NCI-H82 treated with DMSO at 0.1 percent for 48 hours (cell line): ENCODE measurements at regions not wholly inside any gene's neighbourhood (a gene's known extent, or its start where the extent isn't known, plus 50 kb on each side); places are given as distances from the start of the nearest gene placed in this dataset.

Experiments
- DNase-seq: peaks from one replicate; lab custom pipeline; 2025; ENCODE audit not compliant: unreplicated experiment; lab: John Stamatoyannopoulos, UW

DNA sequence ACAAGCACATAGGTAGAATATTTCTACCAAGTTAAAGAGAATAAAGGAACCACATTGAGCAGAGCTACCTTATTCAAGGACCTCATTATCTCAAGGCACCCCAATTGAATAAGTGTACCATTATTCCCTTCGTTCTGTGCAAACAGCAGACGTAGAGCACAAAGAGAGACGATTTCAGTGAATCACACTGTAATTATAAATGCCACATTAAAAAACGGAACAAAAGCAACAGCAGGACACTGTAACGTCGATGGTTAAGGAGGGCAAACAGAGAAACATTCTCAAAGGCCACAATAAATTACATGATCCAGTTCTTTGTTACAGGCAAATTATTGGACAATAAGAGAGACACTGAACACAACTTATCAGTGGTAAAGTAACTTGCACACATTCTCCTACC lies 644.1 kb upstream of the TENM3 start:
- DNase-seq: no peak

DNA sequence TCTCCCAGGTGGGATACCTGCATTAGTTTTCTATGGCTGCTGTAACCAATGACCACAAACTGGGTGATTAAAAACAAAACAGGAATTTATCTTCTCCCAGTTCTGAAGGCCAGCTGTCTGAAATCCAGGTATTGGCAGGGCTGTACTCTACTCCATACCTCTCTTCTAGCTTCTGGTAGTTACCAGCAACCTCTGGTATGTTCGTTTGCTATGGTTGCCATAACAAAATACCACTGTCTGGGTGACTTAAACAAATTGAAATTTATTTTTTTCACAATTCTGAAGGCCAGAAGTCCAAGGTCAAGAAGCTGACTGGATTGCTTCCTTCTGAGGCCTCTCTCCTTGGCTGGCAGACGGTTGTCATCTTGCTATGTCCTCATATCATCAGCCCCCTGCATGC lies 642.1 kb upstream of the TENM3 start:
- no peak for DNase-seq

DNA sequence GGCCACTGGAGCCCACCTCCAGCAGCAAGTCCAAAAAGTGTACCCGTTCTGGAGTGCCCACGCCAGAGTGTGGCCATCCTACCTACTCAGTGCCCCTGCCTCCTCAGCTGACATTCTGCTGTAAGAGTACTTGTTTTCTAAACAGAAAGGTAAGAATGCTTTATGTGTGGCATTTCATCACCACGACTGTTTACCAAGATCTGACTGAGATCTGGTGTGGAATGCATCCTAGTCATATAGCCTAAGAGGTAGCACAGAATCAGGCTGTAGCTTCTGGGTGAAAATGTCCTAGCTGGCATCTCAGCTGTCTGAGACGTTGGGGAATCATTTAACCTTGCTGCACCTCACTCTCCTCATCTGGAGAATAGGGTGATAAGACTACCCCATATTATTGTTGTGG lies 638.7 kb upstream of the TENM3 start:
- DNase-seq: no peak

DNA sequence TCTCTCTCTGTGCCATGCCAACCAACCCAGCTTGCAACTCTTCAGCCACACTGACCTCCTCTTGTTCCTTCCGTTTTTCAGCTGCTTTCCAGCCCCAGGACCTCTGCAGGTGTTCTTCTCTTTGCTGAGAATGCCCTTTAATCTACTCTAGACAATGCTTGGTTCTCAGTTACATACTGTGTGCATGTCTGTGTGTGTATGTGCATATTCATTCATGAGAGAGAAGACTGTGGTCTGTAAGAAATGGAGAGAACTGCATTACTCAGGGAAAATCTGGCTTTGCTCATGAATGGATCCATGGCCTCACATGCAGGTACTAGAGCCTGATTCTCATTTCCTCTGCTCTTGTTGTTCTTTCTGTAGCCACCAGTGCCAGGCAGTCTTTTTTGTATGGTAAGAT lies 636.9 kb upstream of the TENM3 start:
- DNase-seq: no peak

DNA sequence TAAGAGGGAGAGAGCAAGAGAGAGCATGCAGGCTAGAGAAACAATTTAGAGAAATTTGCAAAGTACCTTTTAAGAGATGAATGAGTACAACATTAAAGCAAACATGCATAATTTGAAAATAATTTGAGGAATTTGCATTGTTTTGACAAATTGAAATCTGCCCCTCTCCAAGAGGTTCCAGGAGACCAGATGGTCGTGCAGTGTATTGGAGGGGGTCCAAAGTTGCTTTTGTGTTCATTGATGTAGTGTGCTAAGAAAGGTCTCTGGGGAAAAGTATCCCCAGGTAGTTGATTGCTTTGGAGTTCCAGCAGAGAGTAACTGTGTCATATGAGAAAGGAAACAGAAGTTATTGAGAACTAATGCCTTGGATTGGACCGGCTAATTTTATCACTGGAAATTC lies 635.0 kb upstream of the TENM3 start:
- DNase-seq: no peak

DNA sequence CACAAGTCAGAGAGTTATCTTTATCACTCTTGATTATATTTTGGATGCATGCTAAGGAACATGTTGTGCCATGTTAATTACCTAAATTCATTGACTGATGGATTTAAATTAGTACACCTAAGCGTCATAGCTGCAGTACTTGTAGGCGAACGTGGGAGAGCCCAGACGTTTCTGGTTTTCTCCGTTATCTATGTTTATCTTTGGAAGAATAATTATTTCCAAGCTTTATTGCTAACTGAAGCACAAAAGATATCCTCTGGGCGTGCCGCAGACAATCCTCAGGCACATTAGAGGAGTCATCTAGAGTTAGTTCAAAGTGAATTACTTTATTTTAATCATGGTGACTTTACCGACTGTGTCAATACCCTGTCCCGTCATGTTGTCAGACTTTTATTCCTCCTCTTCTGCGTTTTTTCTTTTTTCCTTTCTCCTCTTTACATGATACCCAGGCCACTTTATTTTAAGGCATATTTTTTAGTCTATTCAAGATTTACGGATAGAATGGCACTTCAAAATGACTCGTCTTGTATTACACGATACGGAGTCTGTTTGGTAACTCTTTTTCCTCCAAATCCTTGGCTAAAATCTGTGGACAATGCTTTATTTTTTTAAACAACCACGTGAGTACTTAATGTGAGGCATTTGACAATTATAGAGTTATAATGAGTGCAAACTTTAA lies 632.0 kb upstream of the TENM3 start:
- DNase-seq: no peak

DNA sequence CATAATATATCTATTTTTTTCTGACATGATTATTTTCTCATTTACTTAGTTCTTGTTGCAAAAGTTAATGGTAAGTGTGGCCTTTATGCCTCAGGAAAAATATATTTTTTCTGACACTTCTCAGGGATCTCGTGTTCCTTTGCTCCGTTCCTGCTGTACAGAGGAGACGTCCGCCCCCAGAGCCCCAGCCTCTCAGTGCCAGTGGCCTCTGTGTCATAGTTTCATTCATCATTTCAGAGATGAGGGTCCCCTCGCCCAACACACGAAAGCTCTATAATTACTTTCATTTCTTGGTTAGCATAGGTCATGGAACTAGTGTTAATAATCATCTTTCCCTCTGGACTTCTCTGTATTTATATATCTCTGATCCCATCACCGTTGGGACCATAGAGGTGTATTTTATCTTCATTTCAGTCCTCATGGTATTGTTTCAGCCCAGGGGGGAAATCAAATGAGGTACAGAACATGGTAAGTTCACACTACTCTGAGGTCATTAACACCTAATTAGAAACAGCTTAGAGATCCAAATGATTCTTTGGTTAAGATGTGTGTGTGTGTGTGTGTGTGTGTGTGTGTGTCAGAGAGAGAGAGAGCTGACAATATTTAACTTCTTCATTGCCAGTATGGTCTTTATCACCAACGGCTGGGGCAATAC lies 631.1 kb upstream of the TENM3 start:
- no peak for DNase-seq

DNA sequence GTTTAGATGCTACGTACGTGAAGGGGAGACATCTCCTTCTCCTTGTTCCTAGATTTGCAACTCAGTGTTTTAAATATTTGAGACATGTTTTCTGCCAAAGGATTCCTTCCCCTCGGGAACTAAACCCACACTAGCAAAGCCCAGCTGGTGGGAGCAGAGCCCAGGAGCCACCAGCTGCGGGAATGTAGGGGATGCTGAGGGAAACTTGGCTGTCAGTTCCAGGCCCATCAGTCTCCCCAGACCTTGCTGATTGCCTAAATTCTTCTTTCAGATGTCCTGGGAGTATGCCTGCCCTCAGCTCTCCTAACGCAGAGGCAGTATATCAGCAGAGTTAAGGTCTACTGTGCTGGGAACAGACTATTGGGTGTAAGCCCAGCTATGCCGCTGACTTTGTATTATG lies 630.0 kb upstream of the TENM3 start:
- no peak for DNase-seq

DNA sequence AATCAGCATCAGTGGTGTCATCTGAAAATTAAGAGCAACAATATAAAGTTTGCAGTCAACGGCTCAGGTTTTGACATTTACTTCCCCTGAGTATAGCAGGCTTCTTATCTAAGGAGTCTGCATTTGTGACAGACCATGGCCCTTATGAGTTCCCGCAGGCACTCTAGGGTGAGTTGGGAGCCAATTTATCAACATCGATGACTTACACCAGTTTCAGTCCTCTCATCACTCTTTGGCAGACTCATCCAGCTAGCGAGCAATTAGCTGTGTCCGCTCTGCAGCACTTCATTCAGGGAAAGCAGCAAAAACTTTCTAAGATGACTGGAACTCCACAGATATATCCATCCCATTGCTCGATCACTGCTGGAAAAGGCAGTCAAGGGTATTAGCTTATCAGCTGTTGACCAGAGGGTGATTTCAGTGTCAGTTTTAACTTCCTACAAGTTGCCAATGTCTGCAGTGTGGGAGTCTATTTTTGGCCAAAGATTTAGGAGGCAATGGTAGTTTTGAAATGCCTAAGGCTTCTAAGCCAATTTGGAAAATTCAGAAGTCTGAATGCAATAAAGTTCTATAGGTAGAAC lies 625.1 kb upstream of the TENM3 start:
- DNase-seq: no peak

DNA sequence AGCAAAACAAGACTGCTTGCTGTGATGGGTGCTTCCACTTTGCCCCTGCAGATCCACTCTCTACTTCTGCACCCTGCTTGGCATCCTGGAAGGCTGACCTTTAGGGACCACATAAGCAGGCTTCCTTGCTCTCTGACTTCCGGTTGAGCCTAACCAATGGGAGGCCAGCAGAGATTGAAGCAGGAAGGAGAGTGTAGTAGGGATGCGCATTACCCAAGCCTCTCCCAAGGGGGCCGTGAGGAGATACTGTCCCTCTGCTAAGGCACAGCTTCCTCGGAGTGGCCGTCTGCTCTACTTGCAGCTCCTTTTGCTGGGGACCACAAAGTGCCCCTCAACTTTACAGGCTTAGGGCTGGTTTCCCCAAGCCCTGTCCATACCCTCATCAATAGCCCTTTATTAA lies 624.3 kb upstream of the TENM3 start:
- DNase-seq: no peak

DNA sequence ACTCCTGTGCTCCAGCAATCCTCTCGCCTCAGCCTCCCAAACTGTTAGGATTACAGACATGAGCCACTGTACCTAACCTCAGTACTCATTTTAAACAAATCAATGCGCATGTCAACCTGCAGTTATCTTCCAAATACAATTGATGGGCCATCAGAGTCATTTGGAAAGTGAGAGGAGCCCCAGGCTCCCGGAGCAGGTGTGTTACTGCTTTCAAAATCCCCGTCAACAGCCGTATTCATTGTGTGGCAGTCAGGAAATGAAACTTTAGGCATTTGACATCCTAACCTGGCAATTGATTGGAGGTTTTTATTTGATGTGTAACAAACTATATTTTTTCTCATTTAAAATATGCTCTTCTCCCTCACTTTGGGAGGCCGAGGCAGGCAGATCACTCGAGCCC lies 623.6 kb upstream of the TENM3 start:
- DNase-seq: no peak

DNA sequence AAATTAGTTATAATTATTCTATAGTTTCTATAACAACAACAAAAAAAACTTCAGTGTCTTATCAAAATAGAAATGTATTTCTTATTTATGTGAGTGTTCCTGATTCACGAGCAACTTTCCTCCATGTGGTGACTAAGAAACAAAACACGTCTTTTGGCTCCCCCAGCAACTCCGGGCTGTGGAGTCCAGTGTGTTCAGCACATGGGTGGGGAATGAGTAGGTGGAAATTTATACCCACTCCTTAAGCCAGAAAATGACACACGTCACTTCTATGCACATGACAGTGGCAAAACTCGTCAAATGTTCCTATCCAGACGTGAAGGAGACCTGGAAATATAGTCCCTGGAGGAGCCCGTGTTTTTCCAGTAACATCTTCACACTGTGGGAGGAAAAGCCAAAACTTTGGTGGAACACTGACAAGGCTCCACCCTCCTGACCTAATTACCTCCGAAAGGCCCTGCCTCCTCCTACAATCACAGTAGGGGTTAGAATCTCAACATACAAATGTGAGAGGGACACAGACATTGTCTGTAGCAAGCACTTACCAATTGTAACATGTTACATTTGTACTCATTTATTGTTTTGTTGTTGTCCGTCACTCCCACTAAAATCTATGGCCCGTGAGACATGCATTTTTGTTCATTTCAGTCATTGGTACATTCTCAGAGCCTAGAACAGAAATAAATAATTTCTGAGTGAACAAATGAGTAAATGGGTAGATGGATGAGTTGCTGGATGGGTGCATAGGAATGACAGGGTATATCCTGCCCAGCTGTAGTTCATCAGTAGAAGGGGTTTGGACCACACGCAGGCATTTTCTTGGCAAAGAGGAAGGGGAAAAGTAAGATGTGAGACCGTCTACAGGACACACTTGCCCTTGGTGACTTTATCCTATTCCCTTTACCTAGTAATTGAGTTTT lies 605.8 kb upstream of the TENM3 start:
- DNase-seq: no peak

DNA sequence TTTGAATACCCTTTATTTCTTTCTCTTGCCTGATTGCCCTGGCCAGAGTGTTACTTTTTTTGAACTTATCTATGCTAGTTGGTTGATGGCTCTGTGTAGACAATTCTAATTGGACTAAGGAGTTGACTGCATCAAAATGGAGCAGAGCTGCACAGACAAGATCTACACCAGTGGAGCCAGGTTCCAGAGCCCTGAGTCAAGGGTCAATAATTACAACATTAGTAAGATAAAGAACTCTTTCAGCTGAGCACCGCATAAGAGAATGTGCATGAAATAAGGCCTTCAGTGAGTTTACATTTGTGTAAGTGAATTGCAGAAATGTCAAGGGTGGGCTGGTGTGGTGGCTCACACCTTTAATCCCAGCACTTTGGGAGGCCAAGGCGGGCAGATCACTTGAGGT lies 599.7 kb upstream of the TENM3 start:
- DNase-seq: no peak

DNA sequence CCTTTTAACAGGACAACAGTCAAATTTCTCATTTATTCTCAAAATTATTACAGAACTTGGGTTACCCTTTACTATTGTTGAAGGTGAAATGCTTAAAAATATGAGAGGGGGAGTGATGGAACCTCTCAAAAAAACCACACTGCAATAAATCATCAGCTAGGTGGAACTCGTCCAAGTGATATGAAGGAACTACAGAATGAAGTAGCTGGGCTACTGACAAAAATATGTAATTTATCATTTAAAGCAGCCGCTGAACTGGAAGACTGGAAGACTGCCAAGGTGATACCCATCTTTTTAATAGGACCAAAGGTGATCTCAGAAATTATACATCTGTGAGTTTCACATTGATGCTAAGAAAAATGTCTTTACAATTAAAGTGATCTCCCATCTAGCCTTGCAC lies 597.7 kb upstream of the TENM3 start:
- no peak for DNase-seq

DNA sequence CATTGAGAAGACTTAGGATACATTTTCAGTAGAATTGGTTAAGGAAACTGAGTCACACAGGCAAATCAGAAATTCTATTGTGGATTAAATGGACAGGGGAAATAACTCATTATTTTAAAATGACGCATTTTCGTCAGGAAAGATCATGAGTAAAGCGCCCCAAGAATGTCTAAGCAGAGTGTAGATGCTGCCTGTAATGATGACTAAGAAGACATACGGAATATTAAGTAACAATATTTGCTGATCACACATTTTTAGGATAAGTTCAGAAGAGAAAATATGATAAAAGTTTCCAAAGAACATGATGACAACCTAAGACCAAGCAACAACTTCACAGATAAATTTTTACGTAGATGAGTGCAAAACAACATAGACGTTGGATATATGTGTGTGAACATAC lies 596.3 kb upstream of the TENM3 start:
- DNase-seq: no peak

DNA sequence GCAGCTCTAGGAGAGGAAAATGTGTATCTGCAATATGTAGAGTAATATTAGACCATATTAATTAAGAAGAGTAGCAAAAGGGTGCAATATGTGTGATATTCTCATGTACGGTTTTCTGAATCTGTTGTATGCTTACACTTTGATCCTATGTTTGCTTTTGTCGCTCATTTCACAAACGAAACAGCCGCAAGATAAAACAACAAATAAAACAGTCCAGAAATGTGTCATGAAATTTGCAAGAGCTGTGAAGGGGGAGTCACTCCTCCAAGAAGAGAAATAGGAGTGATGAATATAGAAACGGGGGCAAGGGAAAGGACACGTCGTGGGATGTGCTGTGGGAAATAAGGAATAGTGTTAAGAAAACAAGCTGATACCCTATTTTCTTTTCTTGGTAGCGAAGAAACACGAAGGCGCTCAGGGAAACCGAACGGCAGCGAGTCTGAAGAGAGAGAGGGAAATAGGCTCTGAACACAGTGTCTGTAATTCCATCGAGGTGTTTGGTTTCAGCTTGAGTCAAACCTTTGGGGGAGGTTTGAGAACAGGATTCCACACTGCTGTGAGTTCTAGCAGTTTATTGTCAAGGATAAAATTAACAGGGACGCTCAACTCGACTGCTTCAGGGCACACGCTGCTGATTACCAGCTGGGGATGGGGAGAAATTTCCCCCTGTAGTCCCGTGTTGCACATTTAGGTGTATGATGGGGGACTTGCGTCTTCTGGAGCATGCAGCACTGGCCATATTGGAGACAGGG lies 595.6 kb upstream of the TENM3 start:
- DNase-seq: no peak

DNA sequence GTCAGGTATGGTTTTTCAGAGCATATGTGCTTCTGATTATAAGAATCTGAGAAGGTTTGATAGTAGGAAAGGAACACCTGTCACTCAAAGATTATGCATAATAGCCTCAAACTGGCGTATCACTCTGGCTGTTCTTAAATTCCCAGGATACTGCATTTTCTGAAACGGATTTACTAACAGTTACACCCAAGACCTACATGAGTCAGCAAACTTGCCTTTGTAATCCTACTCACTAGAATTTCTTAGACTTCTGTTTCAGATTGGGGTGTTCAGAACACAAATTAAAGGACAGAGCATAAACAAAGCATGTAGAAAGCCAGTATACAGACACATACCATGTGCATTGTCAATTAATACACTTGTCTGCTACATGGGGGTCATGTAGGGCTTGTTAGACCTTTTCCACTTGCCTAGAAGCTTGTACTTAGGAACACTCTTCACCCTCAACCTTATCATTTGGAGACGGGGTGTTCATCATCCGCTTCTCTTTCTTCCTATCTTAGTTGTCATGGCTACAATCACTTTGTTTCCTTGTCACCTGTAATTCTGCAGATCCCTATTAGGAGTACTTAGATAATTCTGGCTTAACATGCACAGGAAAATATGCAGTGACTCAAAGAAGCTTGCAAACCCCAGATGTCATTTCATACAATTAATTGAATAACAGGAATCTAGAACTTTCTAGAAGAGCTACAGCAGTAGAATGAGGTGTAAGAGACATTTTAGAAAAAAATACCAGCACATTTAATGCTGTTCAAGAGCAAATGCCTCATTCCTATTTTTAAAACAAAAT lies 593.0 kb upstream of the TENM3 start:
- DNase-seq: no peak

DNA sequence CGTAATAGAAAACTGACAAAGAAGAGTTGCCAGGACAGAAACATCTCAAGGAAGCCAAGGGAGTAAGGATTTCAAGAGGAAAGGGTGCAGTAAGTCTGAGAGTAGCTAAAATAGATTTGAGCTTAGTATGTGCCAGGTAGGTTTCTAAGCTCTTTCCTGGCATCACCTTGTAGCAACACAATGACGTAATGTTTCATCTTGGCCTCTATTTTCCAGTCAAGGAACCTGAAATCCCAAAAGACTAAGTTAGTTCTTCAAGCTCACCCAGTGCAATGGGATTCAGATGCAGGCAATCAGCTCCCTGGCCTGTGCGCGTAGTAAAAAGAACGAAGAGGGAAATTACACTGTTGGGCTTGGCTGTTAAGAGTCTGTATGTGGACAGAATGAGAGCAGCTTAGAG lies 586.5 kb upstream of the TENM3 start:
- no peak for DNase-seq

DNA sequence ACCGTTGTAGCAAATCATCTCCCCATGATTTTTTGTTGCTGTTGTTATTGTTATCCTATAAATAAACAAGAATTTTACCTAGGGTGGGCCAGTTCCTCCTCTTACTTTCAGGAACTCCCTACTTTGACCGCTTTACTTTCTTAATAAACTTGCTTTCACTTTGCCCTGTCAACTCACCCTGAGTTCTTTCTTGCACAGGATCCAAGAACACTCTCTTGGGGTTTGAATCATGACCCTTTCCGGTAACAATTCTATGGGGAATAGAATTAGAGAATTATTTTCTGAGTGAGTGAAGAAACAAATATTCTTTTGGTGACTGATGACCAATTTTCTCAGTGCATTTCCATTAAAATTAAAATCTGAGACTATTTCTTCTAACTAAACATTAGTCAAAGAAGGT lies 584.0 kb upstream of the TENM3 start:
- no peak for DNase-seq

DNA sequence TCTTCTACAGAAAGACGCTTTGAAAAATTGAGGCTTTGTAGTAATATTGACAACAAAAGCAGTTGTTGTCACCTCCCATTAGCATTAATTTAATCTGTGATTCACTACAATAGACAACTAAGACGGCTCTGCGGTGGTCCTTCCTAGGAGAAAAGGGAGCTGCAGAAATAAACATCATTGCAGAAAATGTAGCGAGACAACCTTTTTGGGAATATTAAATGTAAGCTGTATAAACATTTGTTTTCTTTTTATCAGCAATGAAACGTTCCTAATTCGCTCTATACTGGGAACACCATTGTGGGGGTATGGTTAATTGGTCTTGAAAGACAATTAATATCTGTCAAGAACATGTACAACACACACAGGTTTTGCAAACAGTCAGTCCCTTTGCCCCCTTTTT lies 583.3 kb upstream of the TENM3 start:
- no peak for DNase-seq
